A673 (cell line): ENCODE measurements at regions not wholly inside any gene's neighbourhood (a gene's known extent, or its start where the extent isn't known, plus 50 kb on each side); places are given as distances from the start of the nearest gene placed in this dataset.

ENCODE experiments used
- BruUV-seq: library from RNA; stranded (reverse); fragments of 400-500 nt; replicated peaks from 2 replicates; lab custom pipeline; 2021; lab: Mats Ljungman, UMichigan
- CTCF ChIA-PET: fragments of 300-600 bp; sonication (Branson Sonifier 250); formaldehyde crosslinking; loops from one replicate; lab custom pipeline; 2022; ENCODE audit warnings: antibody characterized with exemption; lab: Charles Lee
- POLR2A ChIA-PET: fragments of 300-600 bp; sonication (Branson Sonifier 250); formaldehyde crosslinking; loops from one replicate; lab custom pipeline; 2022; ENCODE audit warnings: antibody characterized with exemption; ENCODE audit not compliant: low non-redundant PET; lab: Charles Lee
- DNase-seq: peaks from one replicate; pipeline ENCODE4 v3.0.0-alpha.2; 2015; ENCODE audit warnings: low spot score
- H3K27ac ChIP-seq: fragments of 200-600 bp; sonication (generic); 2 replicates; pipeline ENCODE4 v1.5.1; 2016; ENCODE audit warnings: mixed run types, low read depth, mild to moderate bottlenecking, mixed read lengths, antibody characterized with exemption, low read length; ENCODE audit not compliant: poor library complexity, severe bottlenecking
- H3K27me3 ChIP-seq: fragments of 200-600 bp; sonication (generic); replicated peaks from 2 replicates; pipeline ENCODE4 v1.6.1; 2017; ENCODE audit warnings: mixed run types, low read depth, mild to moderate bottlenecking, mixed read lengths, antibody characterized with exemption, low read length; ENCODE audit not compliant: insufficient read depth, poor library complexity
- H3K36me3 ChIP-seq: fragments of 200-600 bp; sonication (generic); 2 replicates; pipeline ENCODE4 v1.6.1; 2016; ENCODE audit warnings: mixed run types, mild to moderate bottlenecking, mixed read lengths, antibody characterized with exemption, low read length; ENCODE audit not compliant: insufficient read depth, poor library complexity, severe bottlenecking
- H3K4me1 ChIP-seq: fragments of 200-600 bp; sonication (generic); 2 replicates; pipeline ENCODE4 v1.6.1; 2017; ENCODE audit warnings: mixed run types, mild to moderate bottlenecking, mixed read lengths, antibody characterized with exemption, low read length; ENCODE audit not compliant: insufficient read depth, poor library complexity, severe bottlenecking
- H3K4me3 ChIP-seq: fragments of 200-600 bp; sonication (generic); 2 replicates; pipeline ENCODE4 v1.5.1; 2016; ENCODE audit warnings: low read depth, mixed run types, mild to moderate bottlenecking, mixed read lengths, low read length; ENCODE audit not compliant: poor library complexity, severe bottlenecking
- H3K9me3 ChIP-seq: fragments of 200-600 bp; sonication (generic); 2 replicates; pipeline ENCODE4 v1.6.1; 2016; ENCODE audit warnings: mixed run types, low read depth, mild to moderate bottlenecking, mixed read lengths, antibody characterized with exemption, low read length; ENCODE audit not compliant: poor library complexity, severe bottlenecking
- CTCF ChIP-seq: fragments of 300-800, 200-600 bp; sonication (generic); conservative IDR thresholded peaks from 2 replicates; pipeline ENCODE4 v1.5.1; 2017; ENCODE audit warnings: low read depth, mild to moderate bottlenecking, antibody characterized with exemption, low read length, moderate library complexity, mixed read lengths
- EZH2 ChIP-seq: fragments of 200-600 bp; sonication (generic); IDR thresholded peaks from 2 replicates; pipeline ENCODE4 v1.6.1; 2017; ENCODE audit warnings: borderline replicate concordance, low read depth, mild to moderate bottlenecking, mixed read lengths, antibody characterized with exemption, low read length; ENCODE audit not compliant: poor library complexity, severe bottlenecking
- intact Hi-C: fragments of 100-400 bp; cut with micrococcal nuclease; formaldehyde crosslinking; loops from one replicate; pipeline ENCODE4 v1.10.0; 2022; ENCODE audit not compliant: unreplicated experiment

DNA sequence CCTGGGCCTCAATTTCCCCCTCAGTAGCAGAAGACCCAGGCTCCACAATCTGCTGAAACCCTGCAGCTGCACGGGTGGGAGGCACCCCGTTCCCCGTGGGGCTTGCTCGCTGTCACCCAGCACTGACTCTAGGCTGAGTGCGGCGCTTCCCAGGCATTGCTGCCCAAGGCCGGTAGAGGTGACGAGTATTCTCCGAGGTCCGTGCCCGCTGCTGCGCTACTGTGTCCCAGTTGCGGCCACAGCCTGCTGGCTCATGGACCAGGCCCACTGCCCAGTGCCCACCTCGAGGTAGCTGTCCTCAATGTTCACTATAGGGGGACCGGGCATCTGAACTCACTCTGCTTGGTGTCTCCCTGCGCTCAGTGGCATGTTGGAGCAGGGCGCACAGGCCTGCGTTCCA is 74.7 kb downstream of the GSC start:
- intact Hi-C loops = loop anchor here (10.0 kb wide), 1 partner anchor 190 kb away; no protein-coding TSS in a partner anchor
- Histone ChIP-seq H3K27ac (no peak overlapping the region), H3K27me3 (no peaks in the 10 kb centered on the region), H3K9me3 (no peaks in the 10 kb centered on the region), H3K36me3 (no peaks in the 10 kb centered on the region), H3K4me1 (peaks cover 38% of the 10 kb centered on the region), H3K4me3 (no peak overlapping the region)
- no peak for DNase-seq
- ChIA-PET CTCF (no interaction called here), POLR2A (no interaction called here)
- no TSS peak for BruUV-seq
- no peak for TF ChIP-seq CTCF

- POLR2A ChIA-PET = no interaction called here
- peak; percentile 36 for DNase-seq
- no TSS peak for BruUV-seq
Observed at GRCh38 chr14:94691660-94692034, 78.3 kb downstream of the GSC start.

DNA sequence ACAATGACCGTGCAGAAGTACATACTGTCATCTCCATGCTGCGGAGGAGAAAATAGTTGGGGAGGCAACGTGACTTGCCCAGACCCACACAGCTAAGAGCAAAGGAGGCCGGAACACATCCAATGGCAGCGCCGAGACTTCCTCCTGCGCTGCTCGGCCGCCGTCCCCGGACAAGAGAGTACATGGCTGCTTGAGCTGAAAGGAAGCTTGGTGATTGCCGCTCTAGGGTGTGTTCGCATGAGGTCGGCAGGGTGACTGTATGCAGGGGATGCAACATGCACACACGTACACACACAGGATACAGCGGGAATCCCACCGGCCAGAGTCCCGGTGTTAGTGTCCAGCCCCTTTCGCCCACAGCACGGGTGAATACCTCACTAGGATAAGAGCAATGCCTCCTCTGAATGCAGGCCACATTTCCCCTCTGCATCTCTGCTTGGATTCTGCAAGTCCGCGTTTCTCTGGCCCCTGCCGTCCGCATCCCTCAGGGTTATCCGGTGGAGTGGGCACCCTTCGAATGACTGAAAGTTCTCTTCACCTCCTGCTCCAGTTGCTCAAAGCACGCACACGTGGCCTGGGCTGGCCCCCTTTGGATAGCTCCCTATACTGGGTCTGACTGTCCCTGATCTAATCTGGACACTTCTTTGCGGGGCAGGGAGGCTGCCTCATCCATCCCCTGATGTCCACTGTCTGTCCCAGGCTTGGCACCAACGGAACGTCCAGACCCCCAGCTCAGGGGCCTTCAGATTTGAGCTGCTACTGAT is 78.8 kb downstream of the GSC start:
- Histone ChIP-seq H3K36me3 (no peaks in the 10 kb centered on the region), H3K27me3 (no peaks in the 10 kb centered on the region), H3K27ac (no peak overlapping the region), H3K4me1 (peaks cover 24% of the 10 kb centered on the region), H3K9me3 (no peaks in the 10 kb centered on the region), H3K4me3 (no peak overlapping the region)
- POLR2A ChIA-PET = no interaction called here
- BruUV-seq = no TSS peak
- TF ChIP-seq EZH2 (no peak), CTCF (no peak)
- CTCF ChIA-PET = interaction anchor here (1.5 kb wide), 1 partner anchor 58 kb away, joined by 4 read pairs; no protein-coding TSS in a partner anchor
- no peak for DNase-seq
- intact Hi-C loops = loop anchor here (5.0 to 10.0 kb wide), 2 partner anchors 194 to 741 kb away; no protein-coding TSS in a partner anchor

More at GRCh38 chr14:94691660-94692034, 78.3 kb downstream of the GSC start:
- Histone ChIP-seq H3K9me3 (no peaks in the 10 kb centered on the region), H3K4me3 (no peak overlapping the region), H3K27me3 (no peaks in the 10 kb centered on the region), H3K4me1 (peaks cover 28% of the 10 kb centered on the region), H3K36me3 (no peaks in the 10 kb centered on the region), H3K27ac (no peak overlapping the region)
- no peak for TF ChIP-seq CTCF
- TF ChIP-seq EZH2 = no peak
- intact Hi-C loops = loop anchor here (5.0 to 10.0 kb wide), 2 partner anchors 193 to 741 kb away; no protein-coding TSS in a partner anchor
- CTCF ChIA-PET = interaction anchor here (1.5 kb wide), 1 partner anchor 57 kb away, joined by 4 read pairs; no protein-coding TSS in a partner anchor
